ENCODE measurements at regions not wholly inside any gene's neighbourhood (a gene's known extent, or its start where the extent isn't known, plus 50 kb on each side); places are given as distances from the start of the nearest gene placed in this dataset.
"Not testable (repeated sequence)": the region's sequence is repeated elsewhere in the genome, so short reads cannot be mapped to it uniquely, and the experiment has no call there.

DNA sequence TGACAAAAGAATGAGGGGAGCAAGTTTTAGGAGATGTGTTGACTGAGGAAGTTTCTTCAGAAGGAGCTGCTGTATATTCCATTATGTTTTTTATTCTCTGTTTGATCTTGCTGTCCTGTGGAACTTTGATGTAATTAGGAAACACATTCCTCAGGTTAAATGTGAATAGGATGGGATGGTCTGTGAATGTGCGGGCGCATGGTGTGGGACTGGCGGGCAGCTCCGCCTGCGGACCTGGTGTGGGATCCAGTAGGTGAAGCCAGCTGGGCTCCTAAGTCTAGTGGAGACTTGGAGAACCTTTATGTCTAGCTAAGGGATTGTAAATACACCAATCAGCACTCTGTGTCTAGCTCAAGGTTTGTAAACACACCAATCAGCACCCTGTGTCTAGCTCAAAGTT lies 344.3 kb downstream of the PTTG2 start:
- DNase-seq; H2BK15ac ChIP-seq (ENCODE audit: low read depth, low read length); H3K27me3 ChIP-seq (ENCODE audit: control insufficient read depth, insufficient read depth, low read length); in situ Hi-C loops (cut with MboI; ENCODE audit: low sequenced_read_pairs); H2AK9ac ChIP-seq (replicated peaks; ENCODE audit: low read depth, low read length, poor library complexity); H2AK5ac ChIP-seq (ENCODE audit: low read depth, low read length); H2BK20ac ChIP-seq (ENCODE audit: low read depth, low read length); H3K27ac ChIP-seq (ENCODE audit: insufficient read depth, low read length); H3K56ac ChIP-seq (ENCODE audit: extremely low read depth, insufficient read depth, low read length); dilution Hi-C loops (cut with HindIII; ENCODE audit: low sequenced_read_pairs, unreplicated experiment); H4K91ac ChIP-seq (ENCODE audit: insufficient read depth, low read depth, low read length); H4K8ac ChIP-seq (ENCODE audit: low read depth in 2 of 2, low read length in 2 of 2); BruUV-seq (replicated peaks); H3K36me3 ChIP-seq (ENCODE audit: control insufficient read depth, insufficient read depth, low read length); H3K23ac ChIP-seq (ENCODE audit: low read depth, low read length); H3K14ac ChIP-seq (replicated peaks; ENCODE audit: low read depth, low read length); H4K20me1 ChIP-seq (ENCODE audit: insufficient read depth, low read length); H2BK120ac ChIP-seq (ENCODE audit: low read depth, low read length); H3K4me3 ChIP-seq (ENCODE audit: insufficient read depth, low read depth, low read length); H3K9me1 ChIP-seq (ENCODE audit: insufficient read depth, low read length); POLR2A ChIA-PET (ENCODE audit: unreplicated experiment); H2AFZ ChIP-seq (replicated peaks; ENCODE audit: low read length, poor library complexity); intact Hi-C loops (cut with micrococcal nuclease); H3K18ac ChIP-seq (ENCODE audit: low read depth, low read length); H3K9ac ChIP-seq (ENCODE audit: low read depth, low read length); H3K4me2 ChIP-seq (ENCODE audit: low read depth, low read length); ATAC-seq (ENCODE audit: low read depth); H4K5ac ChIP-seq (ENCODE audit: low read depth, low read length); H3K9me3 ChIP-seq (ENCODE audit: control insufficient read depth, insufficient read depth, low read length); H3K79me1 ChIP-seq (ENCODE audit: low read depth in 1 of 2, low read length in 2 of 2); H2BK5ac ChIP-seq (ENCODE audit: low read depth, low read length, poor library complexity, severe bottlenecking); H3K4ac ChIP-seq (ENCODE audit: low read depth, low read length); H3K4me1 ChIP-seq (ENCODE audit: control insufficient read depth, insufficient read depth, low read length): not testable (repeated sequence)
- CTCF ChIA-PET, result interaction anchor here (0.9 kb wide), 1 partner anchor 14 kb away, joined by 3 read pairs; no protein-coding TSS in a partner anchor
- no CpG with 5 or more reads among the region's 5 CpGs for WGBS, 2 experiments (ENCODE audit: extremely low coverage in 2 of 2, insufficient read length in 1 of 2)

Measured in IMR-90 (cell line).